Effector memory CD4-positive, alpha-beta T cell (primary cell): ENCODE measurements at regions not wholly inside any gene's neighbourhood (a gene's known extent, or its start where the extent isn't known, plus 50 kb on each side); places are given as distances from the start of the nearest gene placed in this dataset.

Experiments used
- DNase-seq, 3 donors: peaks; one replicate each; pipeline ENCODE4 v3.0.0-alpha.2; 2020
- H3K27ac ChIP-seq: 2 replicates; pipeline ENCODE4 v1.7.0; 2013; ENCODE audit warnings: mild to moderate bottlenecking, low read length, moderate library complexity; ENCODE audit not compliant: insufficient read depth, poor library complexity, severe bottlenecking
- H3K27me3 ChIP-seq: replicated peaks from 2 replicates; pipeline ENCODE4 v1.7.0; 2013; ENCODE audit warnings: mild to moderate bottlenecking, low read length; ENCODE audit not compliant: insufficient read depth, control insufficient read depth, poor library complexity, severe bottlenecking
- H3K36me3 ChIP-seq: 2 replicates; pipeline ENCODE4 v1.7.0; 2013; ENCODE audit warnings: mild to moderate bottlenecking, low read length, moderate library complexity; ENCODE audit not compliant: control insufficient read depth, insufficient read depth
- H3K4me1 ChIP-seq: 2 replicates; pipeline ENCODE4 v1.7.0; 2013; ENCODE audit warnings: low read length, mild to moderate bottlenecking; ENCODE audit not compliant: control insufficient read depth, insufficient read depth, poor library complexity, severe bottlenecking
- H3K4me3 ChIP-seq: 2 replicates; pipeline ENCODE4 v1.7.0; 2013; ENCODE audit warnings: low read length, low read depth, mild to moderate bottlenecking; ENCODE audit not compliant: insufficient read depth, poor library complexity, severe bottlenecking
- H3K9me3 ChIP-seq: 2 replicates; pipeline ENCODE4 v1.7.0; 2013; ENCODE audit warnings: mild to moderate bottlenecking, low read length, moderate library complexity; ENCODE audit not compliant: control insufficient read depth

DNA sequence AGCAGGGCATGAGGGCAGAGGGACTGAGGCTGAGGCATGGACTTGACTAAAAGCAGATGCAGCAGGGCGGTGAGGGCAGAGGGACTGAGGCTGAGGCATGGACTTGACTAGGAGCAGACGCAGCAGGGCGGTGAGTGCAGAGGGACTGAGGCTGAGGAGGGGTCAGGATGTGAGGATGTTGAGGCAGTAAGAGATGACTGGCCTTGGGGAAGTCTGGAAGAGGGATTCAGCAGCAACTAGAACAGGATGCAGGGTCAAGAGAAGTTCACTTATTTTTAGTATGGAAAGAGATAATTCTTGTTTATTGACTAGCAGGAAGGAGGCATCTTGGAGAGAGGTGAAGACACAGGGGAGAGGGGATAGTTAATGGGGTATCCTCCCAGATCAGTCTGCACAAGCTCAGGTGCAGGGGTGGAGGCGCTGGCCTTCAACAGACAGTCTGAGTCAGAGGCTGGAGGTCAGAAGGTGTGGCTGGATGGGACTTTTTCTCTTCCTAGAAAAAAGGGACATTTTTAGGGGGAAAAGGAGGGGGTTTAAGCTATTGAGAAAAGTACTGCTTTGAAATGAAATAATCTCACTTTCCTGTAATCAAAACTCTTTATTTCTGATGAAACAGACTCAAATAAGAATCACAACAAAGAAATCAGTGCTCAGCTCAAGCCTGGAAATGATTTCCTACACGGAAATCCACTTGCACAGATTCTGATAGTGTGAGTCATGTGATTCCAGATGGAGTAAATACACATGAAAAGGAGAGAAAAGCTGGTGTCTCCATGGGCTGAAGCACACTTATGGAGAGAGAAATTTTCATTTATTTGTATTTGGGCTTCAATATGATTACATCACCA is 130.9 kb downstream of the PALM2AKAP2 start:
- Histone ChIP-seq H3K9me3 (no peaks in the 10 kb centered on the region), H3K36me3 (no peaks in the 10 kb centered on the region), H3K27ac (no peak overlapping the region), H3K4me1 (no peaks in the 10 kb centered on the region), H3K27me3 (no peaks in the 10 kb centered on the region), H3K4me3 (no peak overlapping the region)
- DNase-seq: no peak

GRCh38 chr9:109912082-109912582 is 132.1 kb downstream of the PALM2AKAP2 start:
- no peak overlapping the region for H3K4me3 ChIP-seq
- no peak for DNase-seq
- H3K9me3 ChIP-seq: no peaks in the 10 kb centered on the region
- no peak overlapping the region for H3K27ac ChIP-seq
- H3K4me1 ChIP-seq: no peaks in the 10 kb centered on the region
- H3K27me3 ChIP-seq: no peaks in the 10 kb centered on the region
- H3K36me3 ChIP-seq: no peaks in the 10 kb centered on the region

- Histone ChIP-seq H3K4me1 (no peaks in the 10 kb centered on the region), H3K27ac (no peak overlapping the region), H3K36me3 (no peaks in the 10 kb centered on the region), H3K9me3 (no peaks in the 10 kb centered on the region), H3K4me3 (no peak overlapping the region), H3K27me3 (no peaks in the 10 kb centered on the region)
- no peak for DNase-seq
Observed at GRCh38 chr9:109912726-109913460, 132.9 kb downstream of the PALM2AKAP2 start.

DNA sequence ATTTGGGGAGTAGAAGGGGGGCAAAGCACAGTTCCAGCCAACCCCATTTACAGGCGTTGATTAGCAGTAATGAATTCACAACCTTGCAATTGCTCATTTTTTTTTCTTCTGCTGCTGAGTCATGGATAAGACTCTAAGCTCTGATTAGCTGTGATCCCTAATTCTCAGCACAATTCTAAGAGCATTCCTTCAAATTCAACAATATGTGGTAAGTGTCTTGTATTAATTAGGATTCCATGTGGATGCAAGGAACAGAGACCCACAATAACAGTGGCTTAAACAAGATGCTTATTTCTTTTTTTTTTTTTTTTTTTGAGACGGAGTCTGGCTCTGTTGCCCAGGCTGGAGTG is 133.4 kb downstream of the PALM2AKAP2 start:
- Histone ChIP-seq H3K27me3 (no peaks in the 10 kb centered on the region), H3K4me1 (no peaks in the 10 kb centered on the region), H3K9me3 (no peaks in the 10 kb centered on the region), H3K27ac (no peak overlapping the region), H3K36me3 (no peaks in the 10 kb centered on the region), H3K4me3 (no peak overlapping the region)
- DNase-seq: no peak

- H3K9me3 ChIP-seq: no peaks in the 10 kb centered on the region
- H3K36me3 ChIP-seq: no peaks in the 10 kb centered on the region
- H3K4me3 ChIP-seq: no peak overlapping the region
- H3K4me1 ChIP-seq: no peaks in the 10 kb centered on the region
- H3K27me3 ChIP-seq: no peaks in the 10 kb centered on the region
- no peak overlapping the region for H3K27ac ChIP-seq
- no peak for DNase-seq
Observed at GRCh38 chr9:109914280-109915027, 134.5 kb downstream of the PALM2AKAP2 start.

GRCh38 chr9:109916316-109916715 is 136.3 kb downstream of the PALM2AKAP2 start:
- no peaks in the 10 kb centered on the region for H3K36me3 ChIP-seq
- no peak overlapping the region for H3K27ac ChIP-seq
- H3K4me3 ChIP-seq: no peak overlapping the region
- H3K27me3 ChIP-seq: no peaks in the 10 kb centered on the region
- no peaks in the 10 kb centered on the region for H3K9me3 ChIP-seq
- no peaks in the 10 kb centered on the region for H3K4me1 ChIP-seq
- no peak for DNase-seq

GRCh38 chr9:109918339-109919163 is 138.6 kb downstream of the PALM2AKAP2 start:
- no peaks in the 10 kb centered on the region for H3K36me3 ChIP-seq
- H3K4me1 ChIP-seq: no peaks in the 10 kb centered on the region
- no peaks in the 10 kb centered on the region for H3K27me3 ChIP-seq
- peak overlapping the region; percentile 15 for H3K4me3 ChIP-seq
- no peak overlapping the region for H3K27ac ChIP-seq
- DNase-seq: no peak
- H3K9me3 ChIP-seq: no peaks in the 10 kb centered on the region

- H3K4me3 ChIP-seq: no peak overlapping the region
- H3K4me1 ChIP-seq: no peaks in the 10 kb centered on the region
- no peaks in the 10 kb centered on the region for H3K27me3 ChIP-seq
- H3K27ac ChIP-seq: no peak overlapping the region
- no peaks in the 10 kb centered on the region for H3K36me3 ChIP-seq
- H3K9me3 ChIP-seq: no peaks in the 10 kb centered on the region
- DNase-seq: no peak
Observed at GRCh38 chr9:109919736-109920408, 139.9 kb downstream of the PALM2AKAP2 start.
